Neuronal stem cell (in vitro differentiated cells): ENCODE measurements at regions not wholly inside any gene's neighbourhood (a gene's known extent, or its start where the extent isn't known, plus 50 kb on each side); places are given as distances from the start of the nearest gene placed in this dataset.

Experiments used
- DNase-seq: peaks from one replicate; pipeline ENCODE4 v3.0.0-alpha.2; 2013; ENCODE audit warnings: low spot score
- H2AFZ ChIP-seq: one replicate; pipeline ENCODE4 v1.6.1; 2013; ENCODE audit warnings: mild to moderate bottlenecking, low read length, inconsistent platforms
- H2AK5ac ChIP-seq: 2 replicates; pipeline ENCODE4 v1.6.1; 2013; ENCODE audit warnings: low read depth, mild to moderate bottlenecking, inconsistent platforms, low read length, moderate library complexity, mixed read lengths
- H2BK120ac ChIP-seq: 2 replicates; pipeline ENCODE4 v1.6.1; 2013; ENCODE audit warnings: low read depth, mild to moderate bottlenecking, inconsistent platforms, low read length, moderate library complexity, mixed read lengths
- H2BK12ac ChIP-seq: one replicate; pipeline ENCODE4 v1.6.1; 2013; ENCODE audit warnings: low read length, inconsistent platforms
- H2BK15ac ChIP-seq: 2 replicates; pipeline ENCODE4 v1.6.1; 2013; ENCODE audit warnings: mild to moderate bottlenecking, low read length, inconsistent platforms, mixed read lengths
- H2BK5ac ChIP-seq: one replicate; pipeline ENCODE4 v1.6.1; 2013; ENCODE audit warnings: inconsistent platforms, mild to moderate bottlenecking, low read length, moderate library complexity
- H3K14ac ChIP-seq: one replicate; pipeline ENCODE4 v1.6.1; 2013; ENCODE audit warnings: low read length, inconsistent platforms
- H3K18ac ChIP-seq: 2 replicates; pipeline ENCODE4 v1.6.1; 2013; ENCODE audit warnings: low read length, inconsistent platforms
- H3K23ac ChIP-seq: 2 replicates; pipeline ENCODE4 v1.6.1; 2013; ENCODE audit warnings: low read depth, mild to moderate bottlenecking, mixed read lengths, low read length, inconsistent platforms; ENCODE audit not compliant: poor library complexity
- H3K27ac ChIP-seq: replicated peaks from 3 replicates; pipeline ENCODE4 v1.5.1; 2013; ENCODE audit warnings: low read length, inconsistent platforms
- H3K27me3 ChIP-seq, 3 experiments: 2 replicates each; pipeline ENCODE4 v1.6.1; 2013; ENCODE audit warnings: low read length in 3 of 3, mild to moderate bottlenecking in 2 of 3, inconsistent platforms in 1 of 3, low read depth in 1 of 3, mixed read lengths in 1 of 3, moderate library complexity in 1 of 3; ENCODE audit not compliant: control insufficient read depth in 3 of 3, insufficient read depth in 3 of 3
- H3K36me3 ChIP-seq, 2 donors: replicated peaks in 1 of 2; 2 replicates each; pipeline ENCODE4 v1.6.1; 2013; ENCODE audit warnings: low read length in 2 of 2; ENCODE audit not compliant: control insufficient read depth in 2 of 2, insufficient read depth in 2 of 2
- H3K4ac ChIP-seq: 2 replicates; pipeline ENCODE4 v1.6.1; 2013; ENCODE audit warnings: inconsistent platforms, mild to moderate bottlenecking, low read length, moderate library complexity
- H3K4me1 ChIP-seq, 2 donors: 1 replicate in 1 of 2; 2 replicates in 1 of 2; pipeline ENCODE4 v1.6.1; 2013; ENCODE audit warnings: low read length in 2 of 2, low read depth in 1 of 2; ENCODE audit not compliant: control insufficient read depth in 2 of 2, insufficient read depth in 1 of 2
- H3K4me2 ChIP-seq: one replicate; pipeline ENCODE4 v1.6.1; 2013; ENCODE audit warnings: mild to moderate bottlenecking, low read length, inconsistent platforms; ENCODE audit not compliant: insufficient read depth, poor library complexity, severe bottlenecking
- H3K4me3 ChIP-seq, 2 donors: 2 replicates each; pipeline ENCODE4 v1.5.1; 2013; ENCODE audit warnings: low read length in 2 of 2, mild to moderate bottlenecking in 2 of 2, inconsistent platforms in 1 of 2, moderate library complexity in 1 of 2
- H3K79me1 ChIP-seq: one replicate; pipeline ENCODE4 v1.6.1; 2013; ENCODE audit warnings: low read depth, mild to moderate bottlenecking, inconsistent platforms, low read length, moderate library complexity
- H3K9ac ChIP-seq: one replicate; pipeline ENCODE4 v1.6.1; 2013; ENCODE audit warnings: mild to moderate bottlenecking, low read depth, low read length, inconsistent platforms; ENCODE audit not compliant: poor library complexity
- H3K9me3 ChIP-seq, 2 donors: replicated peaks in 1 of 2; 2 replicates each; pipeline versions ENCODE3 to v1.6.1; 2013; ENCODE audit warnings: low read length in 2 of 2, mild to moderate bottlenecking in 2 of 2, inconsistent platforms in 1 of 2, low read depth in 1 of 2, mixed read lengths in 1 of 2, moderate library complexity in 1 of 2; ENCODE audit not compliant: control insufficient read depth in 2 of 2, insufficient read depth in 1 of 2
- H4K8ac ChIP-seq: one replicate; pipeline ENCODE4 v1.6.1; 2013; ENCODE audit warnings: low read depth, mild to moderate bottlenecking, inconsistent platforms, low read length, moderate library complexity
- H4K91ac ChIP-seq: one replicate; pipeline ENCODE4 v1.6.1; 2013; ENCODE audit warnings: low read length, low read depth, mild to moderate bottlenecking, inconsistent platforms; ENCODE audit not compliant: poor library complexity
- WGBS, 2 donors: extraction: QIAGEN DNeasy Blood & Tissue Kit; methylation state at CpG; one replicate each; pipeline ENCODE4 v1.1.7; 2013; ENCODE audit warnings: missing lambda C conversion rate in 2 of 2, mixed read lengths in 1 of 2; ENCODE audit not compliant: insufficient read length in 2 of 2, insufficient replicate concordance in 1 of 2; ENCODE audit errors: extremely low coverage in 2 of 2; 5-methylcytosine and 5-hydroxymethylcytosine counted together

GRCh38 chr1:232322162-232322734, 307.7 kb downstream of the SIPA1L2 start:
- Histone ChIP-seq H2BK12ac (no peak overlapping the region), H2BK5ac (no peak overlapping the region), H2AFZ (no peak overlapping the region), H3K4me1 (peaks cover 0 to 10% of the 10 kb centered on the region in 2 donors), H3K79me1 (no peaks in the 10 kb centered on the region), H3K36me3 (no peaks in the 10 kb centered on the region), H3K18ac (no peak overlapping the region), H3K9ac (no peak overlapping the region), H3K27me3 (no peaks in the 10 kb centered on the region), H4K8ac (no peak overlapping the region), H2AK5ac (no peak overlapping the region), H3K27ac (no peak overlapping the region), H4K91ac (no peak overlapping the region), H3K14ac (no peak overlapping the region), H3K4me3 (no peak overlapping the region), H3K4me2 (no peak overlapping the region), H3K9me3 (peaks cover 0 to 9% of the 10 kb centered on the region in 2 donors), H2BK15ac (no peak overlapping the region), H2BK120ac (no peak overlapping the region), H3K4ac (no peak overlapping the region), H3K23ac (no peak overlapping the region)
- DNase-seq: no peak
- WGBS, 2 donors: no CpG with 5 or more reads among the region's 5 CpGs

DNA sequence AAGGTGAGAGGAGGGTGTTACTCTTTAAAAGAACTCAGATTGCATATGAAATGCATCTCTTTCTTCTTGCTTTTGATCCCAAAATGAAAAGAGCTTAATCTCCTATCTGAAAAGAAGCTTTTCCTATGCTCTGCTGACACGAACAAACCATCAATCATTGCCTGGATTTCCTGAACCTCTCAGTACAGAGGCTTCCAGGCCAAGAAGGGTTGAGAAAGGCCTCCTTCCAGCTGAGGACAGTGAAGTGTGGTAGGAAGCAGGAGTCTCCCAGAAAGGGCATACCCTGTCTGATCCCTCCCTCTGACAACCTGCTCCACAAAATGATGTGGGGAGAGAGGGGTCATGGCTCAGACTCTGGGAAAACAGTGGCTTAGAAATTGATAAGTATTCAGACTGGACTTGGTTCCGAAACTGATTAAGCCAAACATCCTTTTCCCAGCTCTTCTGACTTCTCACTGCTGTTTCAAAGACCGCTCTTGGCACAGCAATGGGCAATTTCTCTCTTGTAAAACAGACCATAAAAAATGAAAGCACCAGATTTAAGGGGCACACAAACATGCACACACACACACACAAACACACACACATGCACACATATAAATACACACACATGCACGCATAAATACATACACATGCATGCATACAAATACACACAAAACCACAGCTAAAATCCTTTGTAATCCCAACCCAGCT, 310.3 kb downstream of the SIPA1L2 start:
- WGBS, 2 donors: no CpG with 5 or more reads among the region's 4 CpGs
- no peak overlapping the region for H3K4me2 ChIP-seq
- no peaks in the 10 kb centered on the region for H3K79me1 ChIP-seq
- no peak overlapping the region for H3K4ac ChIP-seq
- peaks cover 0 to 8% of the 10 kb centered on the region in 2 donors for H3K4me1 ChIP-seq
- DNase-seq: no peak
- no peak overlapping the region for H4K91ac ChIP-seq
- no peak overlapping the region for H3K9ac ChIP-seq
- no peak overlapping the region for H3K18ac ChIP-seq
- no peak overlapping the region for H2BK5ac ChIP-seq
- no peak overlapping the region for H3K23ac ChIP-seq
- H3K4me3 ChIP-seq: no peak overlapping the region
- H3K36me3 ChIP-seq: no peaks in the 10 kb centered on the region
- peaks cover 0 to 9% of the 10 kb centered on the region in 2 donors for H3K9me3 ChIP-seq
- no peak overlapping the region for H2AK5ac ChIP-seq
- H2BK120ac ChIP-seq: no peak overlapping the region
- no peak overlapping the region for H2BK15ac ChIP-seq
- peak overlapping the region; percentile 4 for H2AFZ ChIP-seq
- H3K27ac ChIP-seq: no peak overlapping the region
- no peak overlapping the region for H2BK12ac ChIP-seq
- no peaks in the 10 kb centered on the region for H3K27me3 ChIP-seq
- no peak overlapping the region for H4K8ac ChIP-seq
- no peak overlapping the region for H3K14ac ChIP-seq

DNA sequence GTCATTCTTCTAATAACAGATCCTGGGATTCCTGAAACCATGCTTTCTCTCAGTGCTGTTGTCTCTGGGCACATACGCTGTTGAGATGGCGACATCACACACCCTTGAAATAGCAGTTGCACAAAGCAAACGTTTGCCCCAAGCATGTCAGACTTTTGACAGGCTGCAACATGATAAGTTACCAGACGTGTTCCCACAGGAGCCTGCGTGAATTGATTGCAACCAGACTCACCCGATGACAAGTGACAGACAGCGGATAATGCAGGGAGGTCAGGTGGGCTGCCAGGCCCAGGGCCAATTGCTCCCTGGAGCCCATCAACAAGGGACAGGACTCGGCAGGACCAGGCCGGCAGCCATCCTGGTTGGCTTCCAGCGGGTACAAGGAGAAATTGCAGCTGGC, 310.9 kb downstream of the SIPA1L2 start:
- no peak overlapping the region for H2BK120ac ChIP-seq
- H3K36me3 ChIP-seq: no peaks in the 10 kb centered on the region
- no peak overlapping the region for H3K4me2 ChIP-seq
- no peak overlapping the region for H2BK12ac ChIP-seq
- H2AK5ac ChIP-seq: no peak overlapping the region
- no peak overlapping the region for H2BK5ac ChIP-seq
- H3K18ac ChIP-seq: no peak overlapping the region
- peaks cover 0 to 8% of the 10 kb centered on the region in 2 donors for H3K4me1 ChIP-seq
- H3K27me3 ChIP-seq: no peaks in the 10 kb centered on the region
- no peak overlapping the region for H3K14ac ChIP-seq
- H3K9me3 ChIP-seq: peaks cover 0 to 9% of the 10 kb centered on the region in 2 donors
- peak overlapping the region; percentile 4 for H2AFZ ChIP-seq
- no peaks in the 10 kb centered on the region for H3K79me1 ChIP-seq
- DNase-seq: no peak
- no peak overlapping the region for H3K4ac ChIP-seq
- no peak overlapping the region for H4K8ac ChIP-seq
- no peak overlapping the region for H3K23ac ChIP-seq
- H2BK15ac ChIP-seq: no peak overlapping the region
- no peak overlapping the region for H3K27ac ChIP-seq
- WGBS, 2 donors: no CpG with 5 or more reads among the region's 10 CpGs
- H4K91ac ChIP-seq: no peak overlapping the region
- H3K4me3 ChIP-seq: no peak overlapping the region
- H3K9ac ChIP-seq: no peak overlapping the region

DNA sequence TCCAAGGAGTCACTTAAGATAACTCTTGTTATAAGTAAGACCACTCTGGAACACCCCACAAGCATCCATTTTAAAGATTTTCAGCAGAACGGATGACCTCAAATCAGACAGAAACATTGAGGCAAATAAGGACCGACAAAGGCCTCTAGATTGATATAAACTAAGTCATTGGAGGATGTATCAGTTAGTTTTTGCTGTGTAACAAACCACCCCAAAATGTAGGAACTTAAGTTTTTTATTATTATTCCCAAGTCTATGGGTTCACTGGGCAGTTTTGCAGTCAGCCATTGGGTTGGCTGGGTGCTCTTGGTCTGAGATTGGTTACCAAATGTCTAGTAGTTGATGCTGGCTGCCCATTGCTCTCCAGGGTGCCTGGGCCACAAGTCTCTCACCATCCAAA, 311.8 kb downstream of the SIPA1L2 start:
- Histone ChIP-seq H2BK5ac (no peak overlapping the region), H2BK120ac (no peak overlapping the region), H2BK12ac (no peak overlapping the region), H3K23ac (no peak overlapping the region), H3K4me3 (no peak overlapping the region), H3K18ac (no peak overlapping the region), H3K4me1 (peaks cover 0 to 8% of the 10 kb centered on the region in 2 donors), H3K27me3 (no peaks in the 10 kb centered on the region), H4K8ac (no peak overlapping the region), H3K79me1 (no peaks in the 10 kb centered on the region), H4K91ac (no peak overlapping the region), H3K27ac (no peak overlapping the region), H2BK15ac (no peak overlapping the region), H3K14ac (no peak overlapping the region), H3K9me3 (peaks cover 0 to 18% of the 10 kb centered on the region in 2 donors), H3K4me2 (no peak overlapping the region), H3K9ac (no peak overlapping the region), H2AK5ac (no peak overlapping the region), H3K36me3 (no peaks in the 10 kb centered on the region), H2AFZ (no peak overlapping the region), H3K4ac (no peak overlapping the region)
- DNase-seq: no peak
- no CpG with 5 or more reads among the region's 2 CpGs for WGBS, 2 donors
